Body of pancreas (tissue), 4 donors: ENCODE measurements at regions not wholly inside any gene's neighbourhood (a gene's known extent, or its start where the extent isn't known, plus 50 kb on each side); places are given as distances from the start of the nearest gene placed in this dataset.

ENCODE experiments used
- ATAC-seq: fragments of 150-250 bp; one replicate; pipeline ENCODE4 v1.9.1; 2016
- DNase-seq, 4 donors: peaks; one replicate each; pipeline ENCODE4 v3.0.0-alpha.2; 2019
- H3K27ac ChIP-seq, 4 donors: fragments of 200-600 bp; sonication (generic); 1 replicate in 3 of 4; 2 replicates in 1 of 4; pipeline versions ENCODE4 v1.5.1 to v1.6.1; 2016 to 2019; ENCODE audit warnings: mild to moderate bottlenecking in 1 of 4, mixed read lengths in 1 of 4, moderate library complexity in 1 of 4
- H3K27me3 ChIP-seq, 2 donors: fragments of 200-600 bp; sonication (generic); one replicate each; pipeline ENCODE4 v1.6.0; 2016; ENCODE audit warnings: mild to moderate bottlenecking in 1 of 2
- H3K36me3 ChIP-seq, 2 donors: fragments of 200-600 bp; sonication (generic); replicated peaks in 1 of 2; 2 replicates each; pipeline ENCODE4 v1.5.1; 2016; ENCODE audit warnings: low read depth in 2 of 2; ENCODE audit not compliant: insufficient read depth in 1 of 2
- H3K4me1 ChIP-seq: fragments of 200-600 bp; sonication (generic); one replicate; pipeline ENCODE4 v1.6.0; 2016
- H3K4me3 ChIP-seq, 2 donors: fragments of 200-600 bp; sonication (generic); 1 replicate in 1 of 2; 2 replicates in 1 of 2; pipeline ENCODE4 v1.5.1; 2016 to 2019
- H3K9me3 ChIP-seq, 3 donors: fragments of 200-600 bp; sonication (generic); 1 replicate in 2 of 3; 2 replicates in 1 of 3; pipeline ENCODE4 v1.5.1; 2016
- POLR2A ChIP-seq, 3 donors: fragments of 450-650 bp; IDR thresholded peaks; one replicate each; pipeline ENCODE4 v1.6.1; 2016; ENCODE audit warnings: antibody characterized with exemption in 3 of 3, mild to moderate bottlenecking in 2 of 3
- WGBS, 2 donors: methylation state at CpG; one replicate each; pipeline ENCODE4 v1.1.5; 2017; 5-methylcytosine and 5-hydroxymethylcytosine counted together
- intact Hi-C: fragments of 100-400 bp; cut with DNase I; formaldehyde crosslinking; loops from one replicate; pipeline ENCODE4 v1.15.1; 2023
- TF ChIP-seq, protein P1 (sequence below), 7 experiments: fragments of 450-650 bp in 4 of 7; fragments of 200-600 bp in 3 of 7; sonication (generic) in 3 of 7; IDR thresholded peaks; one replicate each; pipeline ENCODE4 v1.5.1; 2016 to 2019; ENCODE audit warnings: antibody characterized with exemption in 7 of 7

DNA sequence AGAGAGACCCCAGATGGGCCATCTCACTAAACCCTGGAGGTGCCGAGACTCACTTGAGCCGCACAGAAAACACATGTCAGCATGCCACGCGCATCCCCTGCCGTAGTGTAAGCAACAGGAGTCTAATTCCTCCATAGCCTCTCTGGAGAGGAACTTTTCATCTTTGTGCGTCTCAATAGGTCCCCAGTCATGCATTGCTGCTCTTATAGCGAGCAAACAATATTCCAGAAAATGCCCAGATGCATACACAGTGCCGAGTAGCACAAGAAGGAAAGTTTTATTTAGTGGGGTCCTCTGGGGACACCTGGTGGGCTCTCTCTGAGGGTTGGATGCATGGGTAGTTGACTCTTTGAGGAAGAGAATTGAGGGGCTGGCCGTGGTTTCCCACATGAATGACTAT is 97.9 kb upstream of the DAP start:
- Histone ChIP-seq H3K27me3 (no peaks in the 10 kb centered on the region), H3K4me3 (no peak overlapping the region), H3K36me3 (no peaks in the 10 kb centered on the region), H3K4me1 (no peaks in the 10 kb centered on the region), H3K9me3 (no peaks in the 10 kb centered on the region), H3K27ac (no peak overlapping the region)
- no peak for TF ChIP-seq POLR2A (IDR thresholded peaks at IDR 0.05)
- TF ChIP-seq, protein P1, sequence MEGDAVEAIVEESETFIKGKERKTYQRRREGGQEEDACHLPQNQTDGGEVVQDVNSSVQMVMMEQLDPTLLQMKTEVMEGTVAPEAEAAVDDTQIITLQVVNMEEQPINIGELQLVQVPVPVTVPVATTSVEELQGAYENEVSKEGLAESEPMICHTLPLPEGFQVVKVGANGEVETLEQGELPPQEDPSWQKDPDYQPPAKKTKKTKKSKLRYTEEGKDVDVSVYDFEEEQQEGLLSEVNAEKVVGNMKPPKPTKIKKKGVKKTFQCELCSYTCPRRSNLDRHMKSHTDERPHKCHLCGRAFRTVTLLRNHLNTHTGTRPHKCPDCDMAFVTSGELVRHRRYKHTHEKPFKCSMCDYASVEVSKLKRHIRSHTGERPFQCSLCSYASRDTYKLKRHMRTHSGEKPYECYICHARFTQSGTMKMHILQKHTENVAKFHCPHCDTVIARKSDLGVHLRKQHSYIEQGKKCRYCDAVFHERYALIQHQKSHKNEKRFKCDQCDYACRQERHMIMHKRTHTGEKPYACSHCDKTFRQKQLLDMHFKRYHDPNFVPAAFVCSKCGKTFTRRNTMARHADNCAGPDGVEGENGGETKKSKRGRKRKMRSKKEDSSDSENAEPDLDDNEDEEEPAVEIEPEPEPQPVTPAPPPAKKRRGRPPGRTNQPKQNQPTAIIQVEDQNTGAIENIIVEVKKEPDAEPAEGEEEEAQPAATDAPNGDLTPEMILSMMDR (IDR thresholded peaks at IDR 0.05): no peak
- DNase-seq (no peak), ATAC-seq (no peak)
- WGBS, 2 donors: 81 to 83% methylated on average over 9 of the region's 9 CpGs
- intact Hi-C loops: no loop called here

DNA sequence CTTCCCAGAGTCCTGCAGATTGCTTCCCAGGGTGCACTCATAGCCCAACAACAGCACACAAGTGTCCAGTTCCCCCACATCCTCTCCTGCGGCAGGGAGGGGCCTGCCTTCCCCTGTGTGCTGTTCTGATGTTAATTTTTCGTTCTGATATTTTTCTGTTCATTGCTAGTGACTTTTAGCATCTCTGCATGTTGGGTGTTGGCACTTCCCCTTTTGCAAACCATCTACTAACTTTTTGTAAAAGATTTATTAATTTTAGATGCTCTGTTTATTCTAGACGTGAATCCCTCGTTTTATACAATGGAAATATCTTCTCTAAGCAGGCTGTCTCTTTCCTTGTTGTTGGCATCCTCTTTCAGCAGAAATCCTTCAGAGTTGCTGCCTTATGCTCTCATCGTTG is 97.3 kb upstream of the DAP start:
- TF ChIP-seq POLR2A (IDR thresholded peaks at IDR 0.05): no peak
- TF ChIP-seq, protein P1 (IDR thresholded peaks at IDR 0.05): no peak
- ATAC-seq: no peak
- WGBS, 2 donors: 49 to 64% methylated on average over 5 of the region's 5 CpGs
- no peaks in the 10 kb centered on the region for H3K4me1 ChIP-seq
- H3K36me3 ChIP-seq: no peaks in the 10 kb centered on the region
- no peaks in the 10 kb centered on the region for H3K27me3 ChIP-seq
- no peak overlapping the region for H3K4me3 ChIP-seq
- intact Hi-C loops: no loop called here
- H3K27ac ChIP-seq: no peak overlapping the region
- DNase-seq: no peak
- H3K9me3 ChIP-seq: no peaks in the 10 kb centered on the region

DNA sequence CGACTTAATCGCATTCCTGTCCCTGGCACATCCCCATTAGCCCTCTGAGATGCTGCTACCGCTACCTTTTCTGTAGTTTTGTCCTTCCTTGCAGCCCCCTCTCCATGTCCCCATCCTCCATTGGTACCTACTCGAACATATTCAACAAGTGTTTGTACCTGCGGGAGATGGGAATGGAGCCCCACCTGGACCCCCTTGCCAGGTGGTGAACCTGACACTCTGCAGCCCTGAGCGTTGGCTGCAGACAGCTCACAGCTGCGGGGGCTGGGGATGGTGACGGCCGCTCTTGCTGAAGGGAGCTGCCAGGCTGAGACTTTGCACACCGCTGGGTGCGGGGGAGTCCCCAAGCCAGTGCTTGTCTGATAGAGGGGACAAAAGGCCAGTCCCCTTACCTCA is 96.3 kb upstream of the DAP start:
- Histone ChIP-seq H3K27ac (no peak overlapping the region), H3K4me3 (no peak overlapping the region), H3K27me3 (no peaks in the 10 kb centered on the region), H3K36me3 (no peaks in the 10 kb centered on the region), H3K9me3 (no peaks in the 10 kb centered on the region), H3K4me1 (no peaks in the 10 kb centered on the region)
- intact Hi-C loops: no loop called here
- no peak for ATAC-seq
- 22 to 26% methylated on average over 7 of the region's 11 CpGs for WGBS, 2 donors
- no peak for DNase-seq
- TF ChIP-seq, protein P1 (IDR thresholded peaks at IDR 0.05): no peak
- TF ChIP-seq POLR2A (IDR thresholded peaks at IDR 0.05): no peak

DNA sequence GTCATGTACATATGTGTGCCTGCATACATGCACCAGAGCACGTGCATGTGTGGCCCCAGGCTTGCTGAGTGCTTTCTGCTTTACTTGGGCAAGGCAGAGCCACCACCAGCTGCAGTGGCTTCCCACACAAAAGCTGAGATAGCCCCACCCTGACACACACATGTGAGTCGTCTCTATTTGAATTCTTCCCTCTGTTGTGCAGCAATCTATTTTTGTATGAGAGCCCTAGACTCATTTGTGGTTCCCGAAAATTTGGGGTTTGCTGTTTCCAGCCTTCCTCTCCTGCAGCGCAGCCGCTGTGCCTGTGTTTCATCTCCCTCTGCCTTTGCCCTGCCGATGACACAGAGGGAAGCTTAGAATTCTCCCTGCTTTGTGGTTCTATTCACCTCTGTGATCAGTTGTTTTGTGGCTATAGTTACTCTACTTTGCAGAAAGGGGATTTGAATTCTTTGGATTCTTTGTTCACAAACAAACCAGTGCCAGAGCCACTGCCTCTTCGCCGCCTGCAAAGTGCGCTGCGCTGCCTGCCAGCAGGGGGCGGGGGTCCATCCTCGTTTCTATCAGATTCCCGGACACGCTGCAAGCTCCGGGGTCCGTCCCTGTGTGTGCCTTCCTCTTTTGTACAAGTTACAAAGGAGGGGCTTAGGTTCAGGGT is 95.8 kb upstream of the DAP start:
- no peaks in the 10 kb centered on the region for H3K36me3 ChIP-seq
- no peaks in the 10 kb centered on the region for H3K9me3 ChIP-seq
- intact Hi-C loops: no loop called here
- no peak for TF ChIP-seq POLR2A (IDR thresholded peaks at IDR 0.05)
- TF ChIP-seq, protein P1 (IDR thresholded peaks at IDR 0.05): peak; percentile 55 to 70 (median 63)
- no peak overlapping the region for H3K27ac ChIP-seq
- H3K27me3 ChIP-seq: no peaks in the 10 kb centered on the region
- H3K4me1 ChIP-seq: no peaks in the 10 kb centered on the region
- 23 to 31% methylated on average over 16 of the region's 16 CpGs for WGBS, 2 donors
- DNase-seq (peak; percentile 43 to 65 (median 52)), ATAC-seq (peak; percentile 64)
- H3K4me3 ChIP-seq: no peak overlapping the region

DNA sequence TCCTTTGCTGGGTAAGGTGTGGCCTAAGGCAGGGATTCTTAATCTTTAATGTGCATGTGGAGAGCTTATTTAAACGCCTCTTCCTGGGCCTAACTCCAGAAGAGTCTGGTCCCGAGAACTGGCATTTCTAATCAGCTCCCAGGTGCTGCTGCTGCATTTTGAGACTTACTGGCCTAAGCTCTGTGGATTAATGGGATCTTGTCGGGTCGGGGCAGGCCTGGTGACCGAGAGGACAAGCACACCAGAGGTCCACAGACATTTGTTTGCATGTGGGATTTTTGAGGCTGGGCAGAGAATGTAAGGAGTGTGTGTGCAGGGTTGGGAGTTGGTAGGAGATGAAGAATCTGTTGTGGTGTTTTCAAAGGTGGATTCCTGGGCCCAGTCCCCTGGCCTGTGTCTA is 95.0 kb upstream of the DAP start:
- ATAC-seq (no peak), DNase-seq (no peak)
- no peak overlapping the region for H3K27ac ChIP-seq
- H3K9me3 ChIP-seq: no peaks in the 10 kb centered on the region
- 82 to 92% methylated on average over 5 of the region's 5 CpGs for WGBS, 2 donors
- intact Hi-C loops: no loop called here
- H3K4me3 ChIP-seq: no peak overlapping the region
- H3K27me3 ChIP-seq: no peaks in the 10 kb centered on the region
- no peaks in the 10 kb centered on the region for H3K4me1 ChIP-seq
- H3K36me3 ChIP-seq: no peaks in the 10 kb centered on the region
- TF ChIP-seq, protein P1 (IDR thresholded peaks at IDR 0.05): no peak
- no peak for TF ChIP-seq POLR2A (IDR thresholded peaks at IDR 0.05)
